RWPE2 (cell line): ENCODE measurements at regions not wholly inside any gene's neighbourhood (a gene's known extent, or its start where the extent isn't known, plus 50 kb on each side); places are given as distances from the start of the nearest gene placed in this dataset.

Source experiments
- ATAC-seq: fragments of 200-7000 bp; cut with Tn5 transposase; 3 replicates; pipeline ENCODE4 v1.9.1; 2021; ENCODE audit warnings: low read depth
- DNase-seq: peaks from one replicate; pipeline ENCODE4 v3.0.0-alpha.2; 2020; ENCODE audit warnings: low spot score
- H3K27ac ChIP-seq: fragments of 450-650 bp; 2 replicates; pipeline ENCODE4 v1.5.1; 2017; ENCODE audit warnings: mild to moderate bottlenecking; ENCODE audit not compliant: poor library complexity, severe bottlenecking
- H3K27me3 ChIP-seq: fragments of 250-450 bp; sonication (Bioruptor Pico); 2 replicates; pipeline ENCODE4 v1.5.1; 2021; ENCODE audit warnings: mild to moderate bottlenecking, moderate library complexity; ENCODE audit not compliant: insufficient read depth, poor library complexity, severe bottlenecking
- H3K36me3 ChIP-seq: fragments of 250-450 bp; sonication (Bioruptor Pico); 2 replicates; pipeline ENCODE4 v1.5.1; 2020; ENCODE audit warnings: low read depth, mild to moderate bottlenecking, moderate library complexity
- H3K4me1 ChIP-seq: fragments of 250-450 bp; sonication (Bioruptor Pico); 2 replicates; pipeline ENCODE4 v1.5.1; 2021; ENCODE audit warnings: mild to moderate bottlenecking, moderate library complexity; ENCODE audit not compliant: insufficient read depth, poor library complexity, severe bottlenecking
- H3K4me3 ChIP-seq: fragments of 250-450 bp; sonication (Bioruptor Pico); 2 replicates; pipeline ENCODE4 v1.5.1; 2021; ENCODE audit warnings: mild to moderate bottlenecking, moderate library complexity; ENCODE audit not compliant: severe bottlenecking
- H3K9me3 ChIP-seq: fragments of 250-450 bp; sonication (Bioruptor Pico); 2 replicates; pipeline ENCODE4 v1.5.1; 2021; ENCODE audit warnings: mild to moderate bottlenecking, moderate library complexity; ENCODE audit not compliant: severe bottlenecking
- TF ChIP-seq, protein P1 (sequence below): fragments of 450-650 bp; IDR thresholded peaks from one replicate; pipeline ENCODE4 v1.5.1; 2017; ENCODE audit warnings: mild to moderate bottlenecking, moderate library complexity; ENCODE audit not compliant: poor library complexity, severe bottlenecking

DNA sequence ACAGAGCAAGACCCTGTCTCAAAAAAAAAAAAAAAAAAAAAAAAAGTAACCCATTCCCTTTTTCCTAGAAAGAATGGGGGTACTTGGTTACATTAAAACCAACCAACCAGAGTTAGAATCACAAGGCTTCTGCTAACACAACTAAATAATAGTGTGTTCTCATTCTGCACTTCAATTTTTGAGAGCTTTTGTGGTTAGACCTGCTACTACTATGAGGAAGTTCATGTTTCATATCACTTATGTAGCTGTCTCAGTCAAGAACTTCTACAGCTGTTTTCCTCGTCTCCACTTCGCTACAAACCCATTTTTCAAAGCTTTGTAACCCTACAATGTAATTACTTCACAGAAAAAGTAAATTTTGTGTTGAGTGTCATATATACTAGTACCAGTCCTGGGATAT is 58.3 kb downstream of the PDHA2 start:
- H3K4me3 ChIP-seq: no peak overlapping the region
- H3K27ac ChIP-seq: no peak overlapping the region
- ATAC-seq (no peak), DNase-seq (no peak)
- TF ChIP-seq, protein P1, sequence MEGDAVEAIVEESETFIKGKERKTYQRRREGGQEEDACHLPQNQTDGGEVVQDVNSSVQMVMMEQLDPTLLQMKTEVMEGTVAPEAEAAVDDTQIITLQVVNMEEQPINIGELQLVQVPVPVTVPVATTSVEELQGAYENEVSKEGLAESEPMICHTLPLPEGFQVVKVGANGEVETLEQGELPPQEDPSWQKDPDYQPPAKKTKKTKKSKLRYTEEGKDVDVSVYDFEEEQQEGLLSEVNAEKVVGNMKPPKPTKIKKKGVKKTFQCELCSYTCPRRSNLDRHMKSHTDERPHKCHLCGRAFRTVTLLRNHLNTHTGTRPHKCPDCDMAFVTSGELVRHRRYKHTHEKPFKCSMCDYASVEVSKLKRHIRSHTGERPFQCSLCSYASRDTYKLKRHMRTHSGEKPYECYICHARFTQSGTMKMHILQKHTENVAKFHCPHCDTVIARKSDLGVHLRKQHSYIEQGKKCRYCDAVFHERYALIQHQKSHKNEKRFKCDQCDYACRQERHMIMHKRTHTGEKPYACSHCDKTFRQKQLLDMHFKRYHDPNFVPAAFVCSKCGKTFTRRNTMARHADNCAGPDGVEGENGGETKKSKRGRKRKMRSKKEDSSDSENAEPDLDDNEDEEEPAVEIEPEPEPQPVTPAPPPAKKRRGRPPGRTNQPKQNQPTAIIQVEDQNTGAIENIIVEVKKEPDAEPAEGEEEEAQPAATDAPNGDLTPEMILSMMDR: no peak
- no peaks in the 10 kb centered on the region for H3K27me3 ChIP-seq
- no peaks in the 10 kb centered on the region for H3K9me3 ChIP-seq
- no peaks in the 10 kb centered on the region for H3K36me3 ChIP-seq
- H3K4me1 ChIP-seq: no peaks in the 10 kb centered on the region

DNA sequence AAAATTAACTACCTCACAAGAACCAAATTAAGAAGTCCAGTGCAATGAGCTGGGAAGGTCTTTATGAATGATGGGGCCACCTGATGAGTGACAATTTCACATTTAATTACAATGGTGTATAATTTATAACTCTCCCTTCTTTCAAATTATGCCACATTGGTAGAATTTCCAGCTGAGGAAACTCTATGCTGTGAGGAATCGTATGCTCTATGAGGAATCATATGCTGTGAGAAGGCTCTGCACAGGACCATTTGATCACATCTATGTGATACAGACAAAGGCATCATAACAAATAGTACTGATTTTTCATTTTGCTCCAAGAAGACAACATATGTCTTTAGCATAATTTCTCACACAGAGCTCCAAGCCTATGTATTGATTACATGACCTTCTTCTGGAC is 69.3 kb downstream of the PDHA2 start:
- ATAC-seq (no peak), DNase-seq (no peak)
- Histone ChIP-seq H3K4me3 (no peak overlapping the region), H3K27me3 (no peaks in the 10 kb centered on the region), H3K4me1 (no peaks in the 10 kb centered on the region), H3K9me3 (no peaks in the 10 kb centered on the region), H3K27ac (no peak overlapping the region), H3K36me3 (no peaks in the 10 kb centered on the region)
- TF ChIP-seq, protein P1: no peak

DNA sequence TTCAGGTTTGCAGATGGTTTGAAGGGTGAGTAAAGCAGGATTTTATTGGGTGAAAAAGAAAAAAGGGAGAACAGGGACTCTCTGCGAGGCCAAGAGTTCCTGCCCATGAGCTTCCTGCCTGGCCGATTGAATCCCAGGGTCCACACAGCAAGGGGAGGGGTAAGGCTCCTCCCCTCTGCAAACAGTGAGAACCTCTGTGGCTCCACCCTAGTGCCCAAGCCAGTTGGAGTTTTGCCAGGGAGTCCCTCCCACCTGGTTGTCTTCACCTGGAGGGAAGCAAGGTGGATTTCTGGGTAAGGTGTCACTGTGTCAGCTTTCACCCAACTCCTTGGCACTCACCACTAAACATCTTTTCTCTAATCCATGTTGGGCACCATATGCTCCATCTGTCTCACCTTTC is 70.9 kb downstream of the PDHA2 start:
- no peak for ATAC-seq
- Histone ChIP-seq H3K27ac (no peak overlapping the region), H3K36me3 (no peaks in the 10 kb centered on the region), H3K4me1 (no peaks in the 10 kb centered on the region), H3K4me3 (no peak overlapping the region), H3K27me3 (no peaks in the 10 kb centered on the region), H3K9me3 (no peaks in the 10 kb centered on the region)
- no peak for DNase-seq
- TF ChIP-seq, protein P1: no peak

DNA sequence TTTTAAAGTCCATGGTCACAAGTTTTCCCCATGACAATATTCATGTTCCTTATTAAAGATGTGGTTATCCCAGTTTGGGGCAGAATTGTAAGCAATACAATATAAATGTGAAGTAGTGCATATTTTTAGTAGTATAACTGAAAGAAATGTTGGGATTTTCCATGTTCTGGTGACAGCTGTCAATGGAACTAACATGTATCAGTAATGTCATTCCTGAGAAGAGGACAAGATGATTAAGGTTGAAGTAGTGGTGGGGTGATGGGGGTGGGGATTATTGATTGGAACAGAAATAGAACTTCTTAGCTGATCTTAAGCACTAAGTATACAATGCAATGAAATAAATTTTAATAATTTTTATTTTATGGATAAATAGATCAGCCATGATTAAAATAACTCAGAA is 81.6 kb downstream of the PDHA2 start:
- DNase-seq (no peak), ATAC-seq (no peak)
- Histone ChIP-seq H3K27ac (no peak overlapping the region), H3K4me3 (no peak overlapping the region), H3K4me1 (no peaks in the 10 kb centered on the region), H3K27me3 (no peaks in the 10 kb centered on the region), H3K9me3 (no peaks in the 10 kb centered on the region), H3K36me3 (no peaks in the 10 kb centered on the region)
- TF ChIP-seq, protein P1: no peak

DNA sequence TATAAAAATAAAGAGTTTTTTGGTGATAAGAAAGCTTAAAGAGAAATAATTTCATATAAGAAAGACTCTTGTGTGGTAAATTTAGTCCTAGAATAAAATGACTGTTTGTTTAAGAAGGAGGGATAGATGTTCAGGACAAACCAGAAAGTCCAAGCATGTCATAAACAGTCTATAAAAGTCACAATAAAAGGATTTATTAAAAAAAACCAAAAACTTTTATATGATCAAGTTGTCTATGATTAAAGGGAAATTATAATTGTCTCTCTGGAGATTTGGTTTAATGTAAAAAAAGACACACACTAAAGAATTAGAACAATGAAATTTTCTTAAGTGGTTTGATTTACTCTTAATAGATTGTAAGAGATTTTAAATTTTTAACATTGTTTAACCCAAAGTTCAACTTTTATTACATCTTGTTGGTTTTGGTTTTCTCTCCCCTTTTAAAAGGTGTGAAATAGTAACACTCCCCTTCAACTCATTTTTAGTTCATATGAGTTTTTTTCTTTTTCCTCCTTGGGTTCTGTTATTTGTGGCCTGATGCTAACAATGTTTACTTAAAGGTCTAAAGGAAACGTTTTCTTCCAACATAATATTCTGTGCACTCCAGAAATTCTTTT is 89.7 kb downstream of the PDHA2 start:
- H3K4me3 ChIP-seq: no peak overlapping the region
- TF ChIP-seq, protein P1: no peak
- no peak overlapping the region for H3K27ac ChIP-seq
- H3K36me3 ChIP-seq: no peaks in the 10 kb centered on the region
- H3K9me3 ChIP-seq: peaks cover 14% of the 10 kb centered on the region
- no peaks in the 10 kb centered on the region for H3K27me3 ChIP-seq
- H3K4me1 ChIP-seq: no peaks in the 10 kb centered on the region
- DNase-seq (no peak), ATAC-seq (no peak)
